Activated effector memory CD4-positive, alpha-beta T cell treated with Interleukin-2 at 50 U/mL for 16 hours (primary cell): ENCODE measurements at regions not wholly inside any gene's neighbourhood (a gene's known extent, or its start where the extent isn't known, plus 50 kb on each side); places are given as distances from the start of the nearest gene placed in this dataset.
"Not testable (repeated sequence)": the region's sequence is repeated elsewhere in the genome, so short reads cannot be mapped to it uniquely, and the experiment has no call there.

Experiments
- DNase-seq: peaks from one replicate; pipeline ENCODE4 v3.0.0-alpha.2; 2020

- DNase-seq, result not testable (repeated sequence)
Observed at GRCh38 chr17:43345515-43345914, 53.3 kb upstream of the ARL4D start.

- DNase-seq, result no peak
Observed at GRCh38 chr17:43344685-43345084, 54.1 kb upstream of the ARL4D start.

GRCh38 chr17:43342589-43342890, 56.3 kb upstream of the ARL4D start:
- DNase-seq, result no peak

GRCh38 chr17:43341715-43342588, 56.8 kb upstream of the ARL4D start:
- no peak for DNase-seq

GRCh38 chr17:43338886-43339516, 59.8 kb upstream of the ARL4D start:
- peak; percentile 37 for DNase-seq

- DNase-seq, result no peak
Observed at GRCh38 chr17:43337684-43338428, 60.9 kb upstream of the ARL4D start.

GRCh38 chr17:43334738-43335402, 63.9 kb upstream of the ARL4D start:
- no peak for DNase-seq

GRCh38 chr17:43333433-43333943, 65.3 kb upstream of the ARL4D start:
- DNase-seq, result no peak

GRCh38 chr17:43332230-43332629, 66.6 kb upstream of the ARL4D start:
- DNase-seq, result no peak

- no peak for DNase-seq
Observed at GRCh38 chr17:43330876-43331639, 67.7 kb upstream of the ARL4D start.

- DNase-seq, result no peak
Observed at GRCh38 chr17:43329183-43329582, 69.6 kb upstream of the ARL4D start.

GRCh38 chr17:43328650-43329049, 70.1 kb upstream of the ARL4D start:
- no peak for DNase-seq

GRCh38 chr17:43327834-43328420, 70.9 kb upstream of the ARL4D start:
- no peak for DNase-seq

- no peak for DNase-seq
Observed at GRCh38 chr17:43327421-43327820, 71.4 kb upstream of the ARL4D start.

GRCh38 chr17:43326490-43327275, 72.1 kb upstream of the ARL4D start:
- DNase-seq, result no peak

GRCh38 chr17:43324205-43324893, 74.4 kb upstream of the ARL4D start:
- no peak for DNase-seq

- no peak for DNase-seq
Observed at GRCh38 chr17:43319293-43320124, 79.3 kb upstream of the ARL4D start.

- DNase-seq, result no peak
Observed at GRCh38 chr17:43316522-43317142, 82.2 kb upstream of the ARL4D start.
